ENCODE measurements at regions not wholly inside any gene's neighbourhood (a gene's known extent, or its start where the extent isn't known, plus 50 kb on each side); places are given as distances from the start of the nearest gene placed in this dataset.

- TF ChIP-seq EGR1 (IDR thresholded peaks at IDR 0.05; ENCODE audit: borderline replicate concordance in 1 of 2, low read depth in 2 of 2, low read length in 2 of 2) (no peak), MLLT1 (IDR thresholded peaks at IDR 0.05) (no peak)
These were observed 302.9 kb upstream of the GATB start (continued) for GRCh38 chr4:152063621-152064240.

- FAIRE-seq, result no peak
- TF ChIP-seq ATF2 (IDR thresholded peaks at IDR 0.05; ENCODE audit: low read length) (no peak), CBX3 (IDR thresholded peaks at IDR 0.05; ENCODE audit: borderline replicate concordance, low read depth) (no peak), ZNF217 (IDR thresholded peaks at IDR 0.05) (no peak), IRF5 (IDR thresholded peaks at IDR 0.05; ENCODE audit: borderline replicate concordance) (no peak), ZNF592 (IDR thresholded peaks at IDR 0.05) (no peak), HSF1 (IDR thresholded peaks at IDR 0.05; ENCODE audit: low read depth, low read length) (no peak)
- no peak for ATAC-seq
- no peak overlapping the region for H3K27ac ChIP-seq (ENCODE audit: control insufficient read depth, insufficient read depth)
- no peaks in the 10 kb centered on the region for H3K79me2 ChIP-seq (ENCODE audit: control insufficient read depth, insufficient read depth, low read length)
- no peaks in the 10 kb centered on the region for H3K27me3 ChIP-seq (replicated peaks in 1 of 2; ENCODE audit: control insufficient read depth in 2 of 2, insufficient read depth in 2 of 2, low read length in 1 of 2)
- no peak overlapping the region for H3K9ac ChIP-seq (ENCODE audit: control insufficient read depth, insufficient read depth, low read length)
- no peak overlapping the region for H3K4me3 ChIP-seq
- WGBS (ENCODE audit: insufficient coverage, insufficient replicate concordance, low lambda C conversion rate, missing lambda C conversion rate), result 46% methylated on average over 2 of the region's 2 CpGs
- POLR2A ChIA-PET, result no interaction called here
- no peaks in the 10 kb centered on the region; the same call in 2 of the 3 replicates for H3K9me3 ChIP-seq (replicated peaks; ENCODE audit: control insufficient read depth, insufficient read depth, low read length)
- no peak overlapping the region for H3K4me2 ChIP-seq (ENCODE audit: control insufficient read depth, insufficient read depth)
- RAD21 ChIA-PET (ENCODE audit: unreplicated experiment), result no interaction called here
- H4K20me1 ChIP-seq (ENCODE audit: control insufficient read depth, insufficient read depth), result no peaks in the 10 kb centered on the region
- BruUV-seq (replicated peaks), result no TSS peak
- no peak for DNase-seq (ENCODE audit: low read depth, low spot score)
- CTCF ChIA-PET, result interaction anchor here (0.7 to 1.4 kb wide), 2 partner anchors 286 to 418 kb away, joined by 3 to 4 read pairs; no protein-coding TSS in a partner anchor
- no peaks in the 10 kb centered on the region for H3K4me1 ChIP-seq (ENCODE audit: control insufficient read depth, insufficient read depth, low read length)
- intact Hi-C loops (cut with micrococcal nuclease; ENCODE audit: unreplicated experiment), result loop anchor here (10.0 kb wide), 1 partner anchor 242 kb away; no protein-coding TSS in a partner anchor
- SMC1A ChIA-PET (ENCODE audit: uncharacterized antibody, unreplicated experiment), result no interaction called here
- H3K36me3 ChIP-seq (ENCODE audit: control insufficient read depth in 2 of 2, insufficient read depth in 2 of 2, low read length in 1 of 2), result no peaks in the 10 kb centered on the region
- no peak overlapping the region for H2AFZ ChIP-seq (ENCODE audit: control insufficient read depth, low read depth, low read length)
- in situ Hi-C loops (cut with MboI), result no loop called here
These were observed 302.3 kb upstream of the GATB start for GRCh38 chr4:152062936-152063620.

Data from GM12878 (cell line).